Adrenal gland (tissue), 9 donors: ENCODE measurements at regions not wholly inside any gene's neighbourhood (a gene's known extent, or its start where the extent isn't known, plus 50 kb on each side); places are given as distances from the start of the nearest gene placed in this dataset.

Source experiments
- DNase-seq, 7 donors: peaks; one replicate each; pipeline ENCODE4 v3.0.0-alpha.2; 2019 to 2020
- H3K27ac ChIP-seq, 5 donors: fragments of 200-600 bp; sonication (generic) in 4 of 5; 1 replicate in 3 of 5; 2 replicates in 2 of 5; pipeline versions ENCODE4 v1.5.1 to v1.8.0; 2016 to 2020; ENCODE audit warnings: mild to moderate bottlenecking in 1 of 5
- H3K27me3 ChIP-seq: fragments of 200-600 bp; 2 replicates; pipeline ENCODE4 v1.8.0; 2021
- H3K36me3 ChIP-seq, 2 donors: fragments of 200-600 bp; replicated peaks in 1 of 2; 1 replicate in 1 of 2; 2 replicates in 1 of 2; pipeline versions ENCODE4 v1.5.1 to v1.8.0; 2018 to 2022
- H3K4me1 ChIP-seq, 2 donors: fragments of 200-600 bp; replicated peaks in 1 of 2; 1 replicate in 1 of 2; 2 replicates in 1 of 2; pipeline versions ENCODE4 v1.5.1 to v1.8.0; 2018 to 2021
- H3K4me3 ChIP-seq, 4 donors: fragments of 200-600 bp; sonication (generic) in 3 of 4; one replicate each; pipeline ENCODE4 v1.5.1; 2016 to 2018
- H3K9me3 ChIP-seq, 3 donors: fragments of 200-600 bp; sonication (generic) in 1 of 3; replicated peaks in 1 of 3; 1 replicate in 2 of 3; 2 replicates in 1 of 3; pipeline versions ENCODE4 v1.5.1 to v1.8.0; 2016 to 2021
- CTCF ChIP-seq, 6 experiments: fragments of 450-650 bp in 4 of 6; fragments of 200-600 bp in 2 of 6; sonication (generic) in 1 of 6; IDR thresholded peaks; 1 replicate in 5 of 6; 2 replicates in 1 of 6; pipeline versions ENCODE4 v1.5.1 to v1.8.0; 2016 to 2021; ENCODE audit warnings: antibody characterized with exemption in 6 of 6, mild to moderate bottlenecking in 2 of 6, moderate library complexity in 1 of 6
- POLR2A ChIP-seq, 2 donors: fragments of 450-650 bp; IDR thresholded peaks; one replicate each; pipeline ENCODE4 v1.6.1; 2017; ENCODE audit warnings: antibody characterized with exemption in 2 of 2, mild to moderate bottlenecking in 2 of 2, moderate library complexity in 1 of 2
- WGBS, 4 donors: extraction: QIAGEN DNeasy Blood & Tissue Kit in 2 of 4; methylation state at CpG; one replicate each; pipeline versions ENCODE4 v1.1.5 to v1.1.7; 2013 to 2017; 5-methylcytosine and 5-hydroxymethylcytosine counted together
- intact Hi-C, 2 donors: fragments of 100-400 bp; cut with DNase I; formaldehyde crosslinking; loops; one replicate each; pipeline versions ENCODE4 v1.14.1 to v1.15.0; 2022 to 2023
- donor health status: healthy with polysubstance abuse.
- donor health status: Bipolar disorder and iron deficiency.
- donor health status: DM: yes; HTN: yes; CAD: no.
- donor health status: DM: no; HTN: no; CAD: no.
- donor health status: DM: no; HTN: no; CAD: no.

- WGBS, 4 donors, result 75 to 100% (median 93%) methylated on average over 1 of the region's 1 CpG
- Histone ChIP-seq H3K27me3 (no peaks in the 10 kb centered on the region), H3K9me3 (no peaks in the 10 kb centered on the region), H3K4me1 (peaks cover 0 to 4% of the 10 kb centered on the region in 2 donors), H3K4me3 (no peak overlapping the region), H3K36me3 (no peaks in the 10 kb centered on the region), H3K27ac (no peak overlapping the region)
- intact Hi-C loops, result no loop called here
- TF ChIP-seq CTCF (IDR thresholded peaks at IDR 0.05) (no peak), POLR2A (IDR thresholded peaks at IDR 0.05) (no peak)
- no peak for DNase-seq
Observed at GRCh38 chr20:11851646-11852045, 66.0 kb upstream of the BTBD3 start.

GRCh38 chr20:11852189-11852588 is 65.5 kb upstream of the BTBD3 start:
- Histone ChIP-seq H3K36me3 (no peaks in the 10 kb centered on the region), H3K27ac (no peak overlapping the region), H3K4me1 (peaks cover 0 to 4% of the 10 kb centered on the region in 2 donors), H3K27me3 (no peaks in the 10 kb centered on the region), H3K9me3 (no peaks in the 10 kb centered on the region), H3K4me3 (no peak overlapping the region)
- intact Hi-C loops, result no loop called here
- no peak for DNase-seq
- TF ChIP-seq CTCF (IDR thresholded peaks at IDR 0.05), result no peak
- TF ChIP-seq POLR2A (IDR thresholded peaks at IDR 0.05), result no peak
- 93 to 100% (median 97%) methylated on average over 2 of the region's 2 CpGs for WGBS, 4 donors

GRCh38 chr20:11852811-11853210 is 64.9 kb upstream of the BTBD3 start:
- Histone ChIP-seq H3K4me1 (peaks cover 0 to 4% of the 10 kb centered on the region in 2 donors), H3K27ac (no peak overlapping the region), H3K9me3 (no peaks in the 10 kb centered on the region), H3K36me3 (no peaks in the 10 kb centered on the region), H3K4me3 (no peak overlapping the region), H3K27me3 (no peaks in the 10 kb centered on the region)
- intact Hi-C loops, result no loop called here
- 84 to 100% (median 91%) methylated on average over 1 of the region's 1 CpG for WGBS, 4 donors
- TF ChIP-seq POLR2A (IDR thresholded peaks at IDR 0.05) (no peak), CTCF (IDR thresholded peaks at IDR 0.05) (no peak)
- DNase-seq, result no peak

- Histone ChIP-seq H3K4me1 (peaks cover 0 to 4% of the 10 kb centered on the region in 2 donors), H3K4me3 (no peak overlapping the region), H3K27ac (no peak overlapping the region), H3K36me3 (no peaks in the 10 kb centered on the region), H3K27me3 (no peaks in the 10 kb centered on the region), H3K9me3 (no peaks in the 10 kb centered on the region)
- no peak for DNase-seq
- intact Hi-C loops, result no loop called here
- TF ChIP-seq POLR2A (IDR thresholded peaks at IDR 0.05), result no peak
- TF ChIP-seq CTCF (IDR thresholded peaks at IDR 0.05), result no peak
Observed at GRCh38 chr20:11853359-11853758, 64.3 kb upstream of the BTBD3 start.
